ENCODE measurements at regions not wholly inside any gene's neighbourhood (a gene's known extent, or its start where the extent isn't known, plus 50 kb on each side); places are given as distances from the start of the nearest gene placed in this dataset.
"Not testable (repeated sequence)": the region's sequence is repeated elsewhere in the genome, so short reads cannot be mapped to it uniquely, and the experiment has no call there.

DNA sequence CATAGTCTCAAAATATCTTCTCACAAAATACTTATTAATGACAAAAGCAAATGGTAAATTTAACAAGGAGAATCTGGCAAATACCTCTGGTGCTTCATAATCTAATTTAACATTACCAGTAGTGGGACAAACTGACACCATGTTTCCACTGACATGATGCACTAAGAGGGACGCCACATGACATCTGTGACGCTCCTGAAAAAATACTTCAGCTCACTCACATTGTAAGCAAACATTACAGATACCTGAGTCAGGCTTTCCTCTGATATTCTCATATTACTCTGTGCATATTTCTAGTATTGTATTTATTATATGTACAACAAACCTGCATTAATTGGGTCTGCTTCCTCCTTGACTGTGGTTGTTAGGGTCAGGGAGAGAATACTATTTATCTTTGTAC lies 56.7 kb upstream of the OSMR start:
- DNase-seq (ENCODE audit: low spot score): no peak

DNA sequence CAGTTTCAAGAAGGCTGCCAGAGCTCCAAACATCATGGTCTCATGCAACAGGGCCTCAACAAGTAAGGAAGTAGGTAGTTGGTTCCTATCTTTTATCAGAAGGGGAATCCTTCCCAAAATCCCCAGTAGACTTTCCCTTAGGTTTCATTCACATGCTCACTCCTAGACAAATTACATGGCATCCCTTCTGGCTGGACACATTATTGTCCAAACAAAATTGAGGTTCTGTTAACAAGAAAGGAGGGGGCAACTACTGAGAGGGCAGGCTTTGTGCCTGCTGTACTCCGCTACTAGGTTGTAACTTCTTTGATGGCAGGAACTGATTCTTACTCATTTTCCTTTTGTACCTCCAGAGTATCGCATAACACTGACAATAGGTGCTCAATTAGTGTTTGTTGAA lies 56.0 kb upstream of the OSMR start:
- DNase-seq (ENCODE audit: low spot score): no peak

DNA sequence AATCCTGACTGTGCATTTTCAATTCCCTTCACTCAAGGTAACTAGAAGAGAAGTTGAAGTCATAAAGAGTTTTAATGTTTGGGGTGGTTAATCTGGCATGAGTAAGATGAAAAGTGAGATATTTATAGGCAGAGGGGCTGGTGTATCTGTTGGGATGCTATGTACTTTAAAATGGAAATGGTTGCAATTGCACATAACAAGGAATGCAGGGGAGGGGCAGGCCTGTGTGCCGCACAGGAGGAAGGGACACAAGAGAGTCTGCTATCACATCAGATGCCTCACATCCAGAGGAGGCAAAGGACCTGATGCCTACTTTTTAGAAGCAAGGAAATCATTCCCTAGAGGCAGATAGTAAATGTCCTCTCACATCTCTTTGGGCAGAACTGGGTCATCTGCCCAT lies 55.5 kb upstream of the OSMR start:
- no peak for DNase-seq (ENCODE audit: low spot score)

DNA sequence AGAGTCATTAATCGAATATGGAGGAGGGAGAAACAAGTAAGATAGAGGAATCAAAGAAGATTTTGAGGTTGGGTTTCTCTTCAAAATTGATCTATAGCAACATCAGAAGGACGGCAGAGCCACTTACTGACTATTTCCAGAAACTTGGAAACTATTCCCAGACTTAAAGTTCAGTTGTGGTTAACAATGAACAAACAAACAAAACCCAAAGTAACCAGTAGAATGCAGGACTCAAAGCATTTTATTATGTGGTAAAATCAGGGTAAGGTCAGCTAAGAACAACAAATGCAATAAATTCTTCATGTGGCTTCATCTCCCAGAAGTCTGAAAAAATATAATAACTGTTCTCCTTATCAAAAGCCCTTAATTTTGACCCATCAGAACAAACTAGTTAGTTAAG lies 54.9 kb upstream of the OSMR start:
- no peak for DNase-seq (ENCODE audit: low spot score)

DNA sequence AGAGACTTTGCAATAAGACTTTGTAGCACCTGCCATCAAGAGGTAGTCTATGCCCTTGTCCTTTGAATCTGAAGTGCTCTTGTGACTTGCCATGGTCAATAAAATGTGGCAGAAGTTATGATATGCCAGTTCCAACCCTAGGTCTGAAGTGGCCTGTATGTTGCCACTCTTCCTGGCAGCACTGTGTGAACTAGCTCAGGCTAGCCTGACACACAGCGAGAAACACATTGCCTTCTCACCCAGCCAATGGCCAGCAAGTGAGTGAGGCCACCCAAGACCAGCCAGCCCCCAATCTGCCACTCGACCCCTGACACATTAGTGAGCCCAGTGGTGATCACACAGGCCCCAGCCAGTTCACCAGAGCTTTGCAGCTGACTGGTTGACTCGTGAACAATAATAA lies 52.7 kb upstream of the OSMR start:
- no peak for DNase-seq (ENCODE audit: low spot score)

DNA sequence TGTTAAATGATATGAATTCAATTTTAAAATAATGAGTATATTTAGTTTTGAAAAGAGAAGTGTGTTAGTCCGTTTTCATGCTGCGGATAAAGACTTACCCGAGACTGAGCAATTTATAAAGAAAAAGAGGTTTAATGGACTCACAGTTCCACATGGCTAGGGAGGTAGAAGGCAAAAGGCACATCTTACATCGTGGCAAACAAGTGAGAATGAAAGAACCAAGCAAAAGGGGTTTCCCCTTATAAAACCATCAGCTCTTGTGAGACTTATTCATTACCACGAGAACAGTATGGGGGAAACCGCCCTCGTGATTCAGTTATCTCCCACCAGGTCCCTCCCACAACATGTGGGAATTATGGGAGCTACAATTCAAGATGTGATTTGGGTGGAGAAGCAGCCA lies 51.8 kb upstream of the OSMR start:
- DNase-seq (ENCODE audit: low spot score): not testable (repeated sequence)

DNA sequence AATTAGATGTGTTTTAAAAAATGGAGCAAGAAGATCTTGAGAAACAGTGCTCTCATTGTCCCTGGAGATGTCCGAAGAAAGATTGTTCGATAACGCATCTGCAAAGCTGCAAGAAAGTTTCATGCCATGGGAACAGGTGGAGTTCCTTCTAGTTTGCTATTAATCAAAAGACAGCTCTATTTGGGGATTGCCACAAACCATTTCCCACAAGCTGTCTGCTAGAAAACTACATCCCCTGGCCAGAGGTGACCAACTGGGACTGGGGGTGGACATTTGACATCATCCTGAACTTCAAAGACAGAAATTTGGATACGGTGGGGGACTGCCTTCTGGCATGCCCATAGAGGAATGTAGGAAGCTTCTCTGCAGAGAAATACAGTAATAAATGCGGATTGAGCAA lies 50.8 kb upstream of the OSMR start:
- DNase-seq (ENCODE audit: low spot score): no peak

DNA sequence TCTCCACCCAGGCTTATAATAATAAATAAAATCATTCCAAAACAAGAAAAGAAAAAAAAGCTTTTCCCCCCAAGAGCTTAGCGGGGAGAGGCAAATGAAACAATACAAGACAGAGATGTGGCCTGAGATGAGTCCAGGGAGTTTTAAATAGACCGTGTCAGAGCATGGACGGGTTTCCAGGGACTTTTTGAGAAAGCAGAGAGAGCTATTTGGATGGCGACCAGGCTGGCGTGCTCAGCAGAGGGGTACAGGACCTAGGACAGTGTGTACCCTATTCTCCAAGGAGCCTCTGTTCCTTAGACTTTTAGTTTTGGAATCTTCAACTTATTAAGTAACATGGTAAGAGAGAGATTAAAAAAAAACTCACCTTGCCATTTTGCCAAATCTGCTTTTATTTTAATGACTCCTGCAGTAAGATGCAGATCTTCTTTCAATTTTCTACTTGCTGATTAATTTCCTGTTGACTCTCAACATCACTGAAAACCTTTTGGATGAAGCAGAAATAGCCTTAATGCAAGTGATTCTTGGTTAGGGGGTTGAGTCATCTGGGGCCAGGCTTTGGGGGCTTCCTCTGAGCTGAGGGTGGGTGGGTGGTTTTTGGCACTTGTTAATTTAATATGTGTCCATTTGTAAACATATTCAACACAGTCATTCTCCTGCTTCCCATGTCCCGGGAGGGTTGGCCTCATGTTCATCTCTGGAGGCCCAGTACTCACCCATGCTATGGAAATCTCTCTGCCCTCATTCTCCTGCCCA lies 49.6 kb upstream of the OSMR start:
- no peak for DNase-seq (ENCODE audit: low spot score)
